ENCODE measurements at regions not wholly inside any gene's neighbourhood (a gene's known extent, or its start where the extent isn't known, plus 50 kb on each side); places are given as distances from the start of the nearest gene placed in this dataset.

- H3K9me3 Mint-ChIP-seq: peaks cover 3% of the 10 kb centered on the region
- H3K27ac Mint-ChIP-seq: no peak overlapping the region
- H3K4me1 Mint-ChIP-seq (ENCODE audit: low read depth): no peaks in the 10 kb centered on the region
- no peaks in the 10 kb centered on the region for H3K27me3 Mint-ChIP-seq
- no peak overlapping the region for H3K4me3 Mint-ChIP-seq
- H3K36me3 Mint-ChIP-seq (ENCODE audit: low read depth): no peaks in the 10 kb centered on the region
Observed at GRCh38 chr5:60147791-60148190, 254.3 kb upstream of the PDE4D start.

GRCh38 chr5:60143942-60144549, 250.5 kb upstream of the PDE4D start:
- no peaks in the 10 kb centered on the region for H3K36me3 Mint-ChIP-seq (ENCODE audit: low read depth)
- no peak overlapping the region for H3K4me3 Mint-ChIP-seq
- H3K4me1 Mint-ChIP-seq (ENCODE audit: low read depth): no peaks in the 10 kb centered on the region
- no peaks in the 10 kb centered on the region for H3K27me3 Mint-ChIP-seq
- H3K9me3 Mint-ChIP-seq: peaks cover 2% of the 10 kb centered on the region
- H3K27ac Mint-ChIP-seq: no peak overlapping the region

GRCh38 chr5:60141119-60141518, 247.6 kb upstream of the PDE4D start:
- no peak overlapping the region for H3K4me3 Mint-ChIP-seq
- no peaks in the 10 kb centered on the region for H3K9me3 Mint-ChIP-seq
- no peaks in the 10 kb centered on the region for H3K36me3 Mint-ChIP-seq (ENCODE audit: low read depth)
- H3K4me1 Mint-ChIP-seq (ENCODE audit: low read depth): no peaks in the 10 kb centered on the region
- H3K27me3 Mint-ChIP-seq: no peaks in the 10 kb centered on the region
- no peak overlapping the region for H3K27ac Mint-ChIP-seq

- Mint-ChIP-seq H3K4me1 (ENCODE audit: low read depth) (no peaks in the 10 kb centered on the region), H3K9me3 (no peaks in the 10 kb centered on the region), H3K27me3 (no peaks in the 10 kb centered on the region), H3K36me3 (ENCODE audit: low read depth) (no peaks in the 10 kb centered on the region), H3K27ac (no peak overlapping the region), H3K4me3 (no peak overlapping the region)
Observed at GRCh38 chr5:60136841-60137240, 243.3 kb upstream of the PDE4D start.

- Mint-ChIP-seq H3K9me3 (peaks cover 11% of the 10 kb centered on the region), H3K27ac (no peak overlapping the region), H3K4me1 (ENCODE audit: low read depth) (no peaks in the 10 kb centered on the region), H3K27me3 (no peaks in the 10 kb centered on the region), H3K36me3 (ENCODE audit: low read depth) (no peaks in the 10 kb centered on the region), H3K4me3 (no peak overlapping the region)
Observed at GRCh38 chr5:60131504-60131903, 238.0 kb upstream of the PDE4D start.

- no peak overlapping the region for H3K27ac Mint-ChIP-seq
- no peaks in the 10 kb centered on the region for H3K27me3 Mint-ChIP-seq
- H3K4me1 Mint-ChIP-seq (ENCODE audit: low read depth): no peaks in the 10 kb centered on the region
- H3K4me3 Mint-ChIP-seq: no peak overlapping the region
- H3K36me3 Mint-ChIP-seq (ENCODE audit: low read depth): no peaks in the 10 kb centered on the region
- H3K9me3 Mint-ChIP-seq: peaks cover 15% of the 10 kb centered on the region
Observed at GRCh38 chr5:60125636-60126035, 232.1 kb upstream of the PDE4D start.

GRCh38 chr5:60102961-60103693, 209.6 kb upstream of the PDE4D start:
- Mint-ChIP-seq H3K9me3 (peaks cover 4% of the 10 kb centered on the region), H3K4me3 (no peak overlapping the region)

GRCh38 chr5:60101573-60101972, 208.0 kb upstream of the PDE4D start:
- no peak overlapping the region for H3K4me3 Mint-ChIP-seq
- H3K27ac Mint-ChIP-seq: no peak overlapping the region
- no peaks in the 10 kb centered on the region for H3K27me3 Mint-ChIP-seq
- peaks cover 4% of the 10 kb centered on the region for H3K9me3 Mint-ChIP-seq
- no peaks in the 10 kb centered on the region for H3K36me3 Mint-ChIP-seq (ENCODE audit: low read depth)
- H3K4me1 Mint-ChIP-seq (ENCODE audit: low read depth): no peaks in the 10 kb centered on the region

More at GRCh38 chr5:60102961-60103693, 209.6 kb upstream of the PDE4D start:
- no peak overlapping the region for H3K27ac Mint-ChIP-seq
- no peaks in the 10 kb centered on the region for H3K27me3 Mint-ChIP-seq
- no peaks in the 10 kb centered on the region for H3K36me3 Mint-ChIP-seq (ENCODE audit: low read depth)
- no peaks in the 10 kb centered on the region for H3K4me1 Mint-ChIP-seq (ENCODE audit: low read depth)

- Mint-ChIP-seq H3K27me3 (no peaks in the 10 kb centered on the region), H3K36me3 (ENCODE audit: low read depth) (no peaks in the 10 kb centered on the region), H3K4me3 (no peak overlapping the region), H3K4me1 (ENCODE audit: low read depth) (no peaks in the 10 kb centered on the region), H3K9me3 (no peaks in the 10 kb centered on the region), H3K27ac (no peak overlapping the region)
Observed at GRCh38 chr5:60092671-60093422, 199.3 kb upstream of the PDE4D start.

- no peak overlapping the region for H3K27ac Mint-ChIP-seq
- H3K27me3 Mint-ChIP-seq: no peaks in the 10 kb centered on the region
- H3K4me3 Mint-ChIP-seq: no peak overlapping the region
- no peaks in the 10 kb centered on the region for H3K36me3 Mint-ChIP-seq (ENCODE audit: low read depth)
- peaks cover 8% of the 10 kb centered on the region for H3K9me3 Mint-ChIP-seq
- no peaks in the 10 kb centered on the region for H3K4me1 Mint-ChIP-seq (ENCODE audit: low read depth)
Observed at GRCh38 chr5:60086583-60086982, 193.1 kb upstream of the PDE4D start.

GRCh38 chr5:60084226-60084625, 190.7 kb upstream of the PDE4D start:
- Mint-ChIP-seq H3K36me3 (ENCODE audit: low read depth) (no peaks in the 10 kb centered on the region), H3K9me3 (peaks cover 8% of the 10 kb centered on the region), H3K27me3 (no peaks in the 10 kb centered on the region), H3K27ac (no peak overlapping the region), H3K4me1 (ENCODE audit: low read depth) (no peaks in the 10 kb centered on the region), H3K4me3 (no peak overlapping the region)

GRCh38 chr5:60077292-60077691, 183.8 kb upstream of the PDE4D start:
- Mint-ChIP-seq H3K4me3 (no peak overlapping the region), H3K36me3 (ENCODE audit: low read depth) (no peaks in the 10 kb centered on the region), H3K27me3 (no peaks in the 10 kb centered on the region), H3K9me3 (peaks cover 31% of the 10 kb centered on the region), H3K27ac (no peak overlapping the region), H3K4me1 (ENCODE audit: low read depth) (no peaks in the 10 kb centered on the region)

- Mint-ChIP-seq H3K9me3 (peaks cover 31% of the 10 kb centered on the region), H3K27me3 (no peaks in the 10 kb centered on the region), H3K36me3 (ENCODE audit: low read depth) (no peaks in the 10 kb centered on the region), H3K4me3 (no peak overlapping the region), H3K27ac (no peak overlapping the region), H3K4me1 (ENCODE audit: low read depth) (no peaks in the 10 kb centered on the region)
Observed at GRCh38 chr5:60076746-60077145, 183.2 kb upstream of the PDE4D start.

- Mint-ChIP-seq H3K27me3 (no peaks in the 10 kb centered on the region), H3K9me3 (peaks cover 8% of the 10 kb centered on the region), H3K27ac (no peak overlapping the region), H3K4me1 (ENCODE audit: low read depth) (no peaks in the 10 kb centered on the region), H3K4me3 (no peak overlapping the region), H3K36me3 (ENCODE audit: low read depth) (no peaks in the 10 kb centered on the region)
Observed at GRCh38 chr5:60066502-60066901, 173.0 kb upstream of the PDE4D start.

- Mint-ChIP-seq H3K36me3 (ENCODE audit: low read depth) (no peaks in the 10 kb centered on the region), H3K4me3 (no peak overlapping the region), H3K27ac (no peak overlapping the region), H3K9me3 (peaks cover 8% of the 10 kb centered on the region), H3K4me1 (ENCODE audit: low read depth) (no peaks in the 10 kb centered on the region), H3K27me3 (no peaks in the 10 kb centered on the region)
Observed at GRCh38 chr5:60060389-60060788, 166.9 kb upstream of the PDE4D start.

Measured in stimulated activated naive CD8-positive, alpha-beta T cell treated with anti-CD3 and anti-CD28 coated beads, Interleukin-15, Interleukin-2, amounts not matched to agents 100 ng/mL and 50 ng/mL, for 24 hours (primary cell).